HEK293 (cell line): ENCODE measurements at regions not wholly inside any gene's neighbourhood (a gene's known extent, or its start where the extent isn't known, plus 50 kb on each side); places are given as distances from the start of the nearest gene placed in this dataset.

Experiments used
- CTCF ChIA-PET: fragments of 350-600 bp; formaldehyde crosslinking; extraction: SDS; loops from one replicate; lab custom pipeline; 2021; ENCODE audit warnings: antibody characterized with exemption; lab: Yijun Ruan, JAX
- POLR2A ChIA-PET: fragments of 300-600 bp; formaldehyde crosslinking; extraction: SDS; loops from one replicate; lab custom pipeline; 2020; ENCODE audit warnings: antibody characterized with exemption, inconsistent platforms; lab: Yijun Ruan, JAX
- H3K27ac ChIP-seq: fragments of 200-500 bp; sonication (Bioruptor generic); 2 replicates; pipeline ENCODE4 v1.5.1; 2014; ENCODE audit warnings: low read depth, low read length, control low read depth, inconsistent platforms; ENCODE audit errors: extremely low read depth
- H3K36me3 ChIP-seq, 2 experiments: fragments of 200-500 bp in 1 of 2; sonication (Bioruptor generic) in 1 of 2; 1 replicate in 1 of 2; 2 replicates in 1 of 2; pipeline ENCODE4 v1.5.1; 2014 to 2017; ENCODE audit warnings: inconsistent platforms in 2 of 2, low read length in 2 of 2; ENCODE audit not compliant: control insufficient read depth in 2 of 2, insufficient read depth in 1 of 2
- H3K4me1 ChIP-seq: fragments of 200-500 bp; sonication (Bioruptor generic); 2 replicates; pipeline ENCODE4 v1.5.1; 2014; ENCODE audit warnings: mild to moderate bottlenecking, low read length, inconsistent platforms; ENCODE audit not compliant: control insufficient read depth, insufficient read depth
- H3K4me3 ChIP-seq: 2 replicates; pipeline ENCODE4 v1.5.1; 2011; ENCODE audit warnings: low read depth, mild to moderate bottlenecking, control low read depth, low read length, moderate library complexity
- H3K9me3 ChIP-seq: fragments of 200-500 bp; sonication (Bioruptor generic); 2 replicates; pipeline ENCODE4 v1.5.1; 2014; ENCODE audit warnings: low read depth, low read length, inconsistent platforms; ENCODE audit not compliant: control insufficient read depth, insufficient read depth
- OSR2 ChIP-seq: fragments of 450-650 bp; formaldehyde crosslinking; IDR thresholded peaks from 2 replicates; pipeline ENCODE4 v1.5.1; 2016; ENCODE audit warnings: missing biosample characterization, missing genetic modification characterization
- REST ChIP-seq: fragments of 450-650 bp; formaldehyde crosslinking; IDR thresholded peaks from 2 replicates; pipeline ENCODE4 v1.5.1; 2016; ENCODE audit warnings: missing biosample characterization, missing genetic modification characterization
- SP7 ChIP-seq: fragments of 450-650 bp; formaldehyde crosslinking; IDR thresholded peaks from 2 replicates; pipeline ENCODE4 v1.5.1; 2016; ENCODE audit warnings: missing biosample characterization, missing genetic modification characterization
- ZIC2 ChIP-seq: fragments of 450-650 bp; formaldehyde crosslinking; IDR thresholded peaks from 2 replicates; pipeline ENCODE4 v1.5.1; 2016; ENCODE audit warnings: missing biosample characterization, missing genetic modification characterization
- ZNF121 ChIP-seq: fragments of 450-650 bp; formaldehyde crosslinking; IDR thresholded peaks from 2 replicates; pipeline ENCODE4 v1.5.1; 2016; ENCODE audit warnings: missing biosample characterization, missing genetic modification characterization
- ZNF2 ChIP-seq: fragments of 450-650 bp; formaldehyde crosslinking; IDR thresholded peaks from 2 replicates; pipeline ENCODE4 v1.5.1; 2016; ENCODE audit warnings: missing biosample characterization, missing genetic modification characterization
- ZNF211 ChIP-seq: fragments of 450-650 bp; formaldehyde crosslinking; IDR thresholded peaks from 2 replicates; pipeline ENCODE4 v1.5.1; 2016; ENCODE audit warnings: low read depth, missing biosample characterization, missing genetic modification characterization
- ZNF23 ChIP-seq: fragments of 450-650 bp; formaldehyde crosslinking; IDR thresholded peaks from 2 replicates; pipeline ENCODE4 v1.5.1; 2016; ENCODE audit warnings: missing biosample characterization, missing genetic modification characterization, borderline replicate concordance
- ZNF423 ChIP-seq: fragments of 450-650 bp; formaldehyde crosslinking; IDR thresholded peaks from 2 replicates; pipeline ENCODE4 v1.5.1; 2016; ENCODE audit warnings: missing biosample characterization, missing genetic modification characterization
- ZNF521 ChIP-seq: fragments of 450-650 bp; formaldehyde crosslinking; IDR thresholded peaks from 2 replicates; pipeline ENCODE4 v1.5.1; 2017; ENCODE audit warnings: missing biosample characterization, mild to moderate bottlenecking, missing genetic modification characterization
- ZNF530 ChIP-seq: fragments of 450-650 bp; formaldehyde crosslinking; IDR thresholded peaks from 2 replicates; pipeline ENCODE4 v1.5.1; 2016; ENCODE audit warnings: low read depth, missing biosample characterization, missing genetic modification characterization
- ZNF544 ChIP-seq: fragments of 450-650 bp; formaldehyde crosslinking; IDR thresholded peaks from 2 replicates; pipeline ENCODE4 v1.5.0; 2017; ENCODE audit warnings: missing biosample characterization, missing genetic modification characterization
- ZNF639 ChIP-seq: fragments of 450-650 bp; formaldehyde crosslinking; IDR thresholded peaks from 2 replicates; pipeline ENCODE4 v1.5.1; 2016; ENCODE audit warnings: missing biosample characterization, missing genetic modification characterization
- ZNF791 ChIP-seq: fragments of 450-650 bp; formaldehyde crosslinking; IDR thresholded peaks from 2 replicates; pipeline ENCODE4 v1.5.1; 2016; ENCODE audit warnings: missing biosample characterization, missing genetic modification characterization
- ZSCAN16 ChIP-seq: fragments of 450-650 bp; formaldehyde crosslinking; IDR thresholded peaks from 2 replicates; pipeline ENCODE4 v1.5.1; 2016; ENCODE audit warnings: missing biosample characterization, missing genetic modification characterization
- ZSCAN23 ChIP-seq: fragments of 450-650 bp; formaldehyde crosslinking; IDR thresholded peaks from 2 replicates; pipeline ENCODE4 v1.5.1; 2016; ENCODE audit warnings: missing biosample characterization, missing genetic modification characterization
- TF ChIP-seq, protein P1 (sequence below): fragments of 450-650 bp; formaldehyde crosslinking; IDR thresholded peaks from 2 replicates; pipeline ENCODE4 v1.5.1; 2016; ENCODE audit warnings: missing biosample characterization, missing genetic modification characterization
- TF ChIP-seq, protein P2 (sequence below): fragments of 450-650 bp; formaldehyde crosslinking; IDR thresholded peaks from 2 replicates; pipeline ENCODE4 v1.5.1; 2016; ENCODE audit warnings: missing biosample characterization, missing genetic modification characterization, borderline replicate concordance
- TF ChIP-seq, protein P3 (sequence below): fragments of 450-650 bp; formaldehyde crosslinking; IDR thresholded peaks from 2 replicates; pipeline ENCODE4 v1.5.1; 2016; ENCODE audit warnings: missing biosample characterization, missing genetic modification characterization

DNA sequence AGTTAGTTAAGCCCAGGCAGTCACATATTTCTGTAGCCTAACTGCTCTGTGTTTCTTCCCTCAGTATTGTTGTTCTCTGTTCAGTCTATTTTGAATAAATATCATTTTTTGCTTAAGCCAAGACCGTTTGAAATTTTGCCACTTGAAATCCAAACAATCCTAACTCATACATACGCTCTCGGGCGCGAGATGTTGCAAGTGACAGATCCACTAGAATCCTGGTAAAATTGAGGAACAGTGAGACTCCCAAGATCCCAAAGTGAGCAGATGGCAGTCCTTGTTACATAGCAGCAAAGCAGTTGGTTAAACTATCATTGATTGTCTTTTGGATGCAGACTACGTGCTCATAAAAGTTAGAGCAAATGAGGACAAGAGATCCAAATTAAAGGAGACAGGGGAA is 625.4 kb downstream of the TBL1XR1 start (continued):
- TF ChIP-seq ZNF521: no peak
- TF ChIP-seq ZNF121: no peak
- TF ChIP-seq ZNF791 (tag by site-specific recombination): no peak

- H3K27ac ChIP-seq: no peak overlapping the region
- ChIA-PET POLR2A (no interaction called here), CTCF (no interaction called here)
- H3K4me1 ChIP-seq: no peaks in the 10 kb centered on the region
- TF ChIP-seq ZNF423 (tag by site-specific recombination) (no peak), ZNF544 (tag by site-specific recombination) (no peak), OSR2 (no peak), ZIC2 (no peak), ZNF639 (tag by site-specific recombination) (no peak)
- TF ChIP-seq, protein P1, sequence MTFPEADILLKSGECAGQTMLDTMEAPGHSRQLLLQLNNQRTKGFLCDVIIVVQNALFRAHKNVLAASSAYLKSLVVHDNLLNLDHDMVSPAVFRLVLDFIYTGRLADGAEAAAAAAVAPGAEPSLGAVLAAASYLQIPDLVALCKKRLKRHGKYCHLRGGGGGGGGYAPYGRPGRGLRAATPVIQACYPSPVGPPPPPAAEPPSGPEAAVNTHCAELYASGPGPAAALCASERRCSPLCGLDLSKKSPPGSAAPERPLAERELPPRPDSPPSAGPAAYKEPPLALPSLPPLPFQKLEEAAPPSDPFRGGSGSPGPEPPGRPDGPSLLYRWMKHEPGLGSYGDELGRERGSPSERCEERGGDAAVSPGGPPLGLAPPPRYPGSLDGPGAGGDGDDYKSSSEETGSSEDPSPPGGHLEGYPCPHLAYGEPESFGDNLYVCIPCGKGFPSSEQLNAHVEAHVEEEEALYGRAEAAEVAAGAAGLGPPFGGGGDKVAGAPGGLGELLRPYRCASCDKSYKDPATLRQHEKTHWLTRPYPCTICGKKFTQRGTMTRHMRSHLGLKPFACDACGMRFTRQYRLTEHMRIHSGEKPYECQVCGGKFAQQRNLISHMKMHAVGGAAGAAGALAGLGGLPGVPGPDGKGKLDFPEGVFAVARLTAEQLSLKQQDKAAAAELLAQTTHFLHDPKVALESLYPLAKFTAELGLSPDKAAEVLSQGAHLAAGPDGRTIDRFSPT: no peak
- H3K36me3 ChIP-seq: no peaks in the 10 kb centered on the region
- H3K4me3 ChIP-seq: no peak overlapping the region
- H3K9me3 ChIP-seq: no peaks in the 10 kb centered on the region
Measured at GRCh38 chr3:176570992-176571391, 626.3 kb downstream of the TBL1XR1 start.

DNA sequence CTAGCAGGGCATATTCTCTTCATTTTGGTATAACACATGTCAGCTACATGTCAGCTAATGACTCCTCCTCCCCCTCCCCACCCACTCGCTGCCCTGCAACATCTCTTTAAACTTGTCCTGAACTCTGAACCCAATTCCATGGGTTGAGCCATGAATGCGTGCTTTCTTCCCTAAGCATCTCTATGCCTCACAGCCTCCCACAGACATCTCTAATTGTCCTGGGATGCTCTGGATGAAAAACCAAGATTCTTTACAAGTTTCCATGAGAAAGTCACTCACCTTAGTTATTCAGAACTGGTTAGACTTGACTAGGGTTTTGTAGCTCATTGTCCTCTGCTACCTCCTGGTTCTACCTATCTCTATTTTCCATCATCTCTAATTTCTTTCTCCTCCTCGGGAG is 629.1 kb downstream of the TBL1XR1 start:
- Histone ChIP-seq H3K9me3 (no peaks in the 10 kb centered on the region), H3K27ac (no peak overlapping the region), H3K4me3 (no peak overlapping the region), H3K4me1 (no peaks in the 10 kb centered on the region), H3K36me3 (no peaks in the 10 kb centered on the region)
- TF ChIP-seq SP7: no peak
- TF ChIP-seq ZNF530: no peak
- TF ChIP-seq ZSCAN16 (tag by site-specific recombination): no peak
- ChIA-PET CTCF (no interaction called here), POLR2A (no interaction called here)

- no peak for TF ChIP-seq ZNF211 (tag by site-specific recombination)
- TF ChIP-seq ZNF2 (tag by site-specific recombination): no peak
- no peak for TF ChIP-seq ZSCAN23 (tag by site-specific recombination)
- TF ChIP-seq, protein P2, sequence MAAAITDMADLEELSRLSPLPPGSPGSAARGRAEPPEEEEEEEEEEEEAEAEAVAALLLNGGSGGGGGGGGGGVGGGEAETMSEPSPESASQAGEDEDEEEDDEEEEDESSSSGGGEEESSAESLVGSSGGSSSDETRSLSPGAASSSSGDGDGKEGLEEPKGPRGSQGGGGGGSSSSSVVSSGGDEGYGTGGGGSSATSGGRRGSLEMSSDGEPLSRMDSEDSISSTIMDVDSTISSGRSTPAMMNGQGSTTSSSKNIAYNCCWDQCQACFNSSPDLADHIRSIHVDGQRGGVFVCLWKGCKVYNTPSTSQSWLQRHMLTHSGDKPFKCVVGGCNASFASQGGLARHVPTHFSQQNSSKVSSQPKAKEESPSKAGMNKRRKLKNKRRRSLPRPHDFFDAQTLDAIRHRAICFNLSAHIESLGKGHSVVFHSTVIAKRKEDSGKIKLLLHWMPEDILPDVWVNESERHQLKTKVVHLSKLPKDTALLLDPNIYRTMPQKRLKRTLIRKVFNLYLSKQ (tag by site-specific recombination): no peak
- TF ChIP-seq REST (tag by site-specific recombination): no peak
- TF ChIP-seq ZNF23 (tag by site-specific recombination): no peak
- TF ChIP-seq ZNF639 (tag by site-specific recombination): no peak
- TF ChIP-seq, protein P3, sequence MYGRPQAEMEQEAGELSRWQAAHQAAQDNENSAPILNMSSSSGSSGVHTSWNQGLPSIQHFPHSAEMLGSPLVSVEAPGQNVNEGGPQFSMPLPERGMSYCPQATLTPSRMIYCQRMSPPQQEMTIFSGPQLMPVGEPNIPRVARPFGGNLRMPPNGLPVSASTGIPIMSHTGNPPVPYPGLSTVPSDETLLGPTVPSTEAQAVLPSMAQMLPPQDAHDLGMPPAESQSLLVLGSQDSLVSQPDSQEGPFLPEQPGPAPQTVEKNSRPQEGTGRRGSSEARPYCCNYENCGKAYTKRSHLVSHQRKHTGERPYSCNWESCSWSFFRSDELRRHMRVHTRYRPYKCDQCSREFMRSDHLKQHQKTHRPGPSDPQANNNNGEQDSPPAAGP: no peak
- Histone ChIP-seq H3K9me3 (no peaks in the 10 kb centered on the region), H3K4me3 (no peak overlapping the region), H3K27ac (no peak overlapping the region), H3K36me3 (no peaks in the 10 kb centered on the region), H3K4me1 (no peaks in the 10 kb centered on the region)
- POLR2A ChIA-PET: no interaction called here
- CTCF ChIA-PET: no interaction called here
Measured at GRCh38 chr3:176566757-176567156, 630.5 kb downstream of the TBL1XR1 start.
